ENCODE measurements at regions not wholly inside any gene's neighbourhood (a gene's known extent, or its start where the extent isn't known, plus 50 kb on each side); places are given as distances from the start of the nearest gene placed in this dataset.

DNA sequence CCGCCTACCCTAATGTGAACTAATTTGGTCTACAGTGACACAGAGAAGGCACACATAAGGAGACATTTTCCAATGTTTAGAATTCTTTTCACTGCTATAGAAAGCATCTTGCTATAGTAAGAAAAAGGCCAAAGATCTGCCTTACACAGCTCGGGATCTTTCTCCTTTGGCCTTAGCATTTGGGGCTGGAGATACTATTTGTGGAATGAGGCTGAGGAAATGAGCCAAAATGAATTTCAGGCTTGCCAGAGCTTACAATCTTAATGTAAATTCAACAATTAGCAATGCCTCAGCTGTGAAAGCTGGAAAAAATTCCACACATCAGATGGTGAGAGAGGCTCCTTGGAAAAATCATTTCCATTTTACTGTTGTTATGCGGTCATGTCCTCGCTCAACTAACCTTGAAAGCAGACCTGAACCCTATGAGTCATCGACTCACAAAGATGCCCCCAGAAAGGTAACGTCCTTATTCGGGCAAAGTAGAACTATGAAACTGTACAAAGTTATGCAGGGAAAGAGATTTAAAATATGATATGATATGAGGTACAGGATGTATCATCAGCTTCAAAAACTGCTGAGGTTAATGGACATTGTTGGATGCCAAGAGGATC is 324.5 kb upstream of the NBEA start:
- ChIA-PET POLR2A (no interaction called here), CTCF (interaction anchor here (0.9 kb wide), 1 partner anchor 11 kb away, joined by 4 read pairs; no protein-coding TSS in a partner anchor)
- TF ChIP-seq, protein P1, sequence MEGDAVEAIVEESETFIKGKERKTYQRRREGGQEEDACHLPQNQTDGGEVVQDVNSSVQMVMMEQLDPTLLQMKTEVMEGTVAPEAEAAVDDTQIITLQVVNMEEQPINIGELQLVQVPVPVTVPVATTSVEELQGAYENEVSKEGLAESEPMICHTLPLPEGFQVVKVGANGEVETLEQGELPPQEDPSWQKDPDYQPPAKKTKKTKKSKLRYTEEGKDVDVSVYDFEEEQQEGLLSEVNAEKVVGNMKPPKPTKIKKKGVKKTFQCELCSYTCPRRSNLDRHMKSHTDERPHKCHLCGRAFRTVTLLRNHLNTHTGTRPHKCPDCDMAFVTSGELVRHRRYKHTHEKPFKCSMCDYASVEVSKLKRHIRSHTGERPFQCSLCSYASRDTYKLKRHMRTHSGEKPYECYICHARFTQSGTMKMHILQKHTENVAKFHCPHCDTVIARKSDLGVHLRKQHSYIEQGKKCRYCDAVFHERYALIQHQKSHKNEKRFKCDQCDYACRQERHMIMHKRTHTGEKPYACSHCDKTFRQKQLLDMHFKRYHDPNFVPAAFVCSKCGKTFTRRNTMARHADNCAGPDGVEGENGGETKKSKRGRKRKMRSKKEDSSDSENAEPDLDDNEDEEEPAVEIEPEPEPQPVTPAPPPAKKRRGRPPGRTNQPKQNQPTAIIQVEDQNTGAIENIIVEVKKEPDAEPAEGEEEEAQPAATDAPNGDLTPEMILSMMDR (IDR thresholded peaks at IDR 0.05; ENCODE audit: control extremely low read depth, extremely low read depth, low read depth, missing control alignments) = no peak
- no peak for DNase-seq (ENCODE audit: extremely low spot score)

DNA sequence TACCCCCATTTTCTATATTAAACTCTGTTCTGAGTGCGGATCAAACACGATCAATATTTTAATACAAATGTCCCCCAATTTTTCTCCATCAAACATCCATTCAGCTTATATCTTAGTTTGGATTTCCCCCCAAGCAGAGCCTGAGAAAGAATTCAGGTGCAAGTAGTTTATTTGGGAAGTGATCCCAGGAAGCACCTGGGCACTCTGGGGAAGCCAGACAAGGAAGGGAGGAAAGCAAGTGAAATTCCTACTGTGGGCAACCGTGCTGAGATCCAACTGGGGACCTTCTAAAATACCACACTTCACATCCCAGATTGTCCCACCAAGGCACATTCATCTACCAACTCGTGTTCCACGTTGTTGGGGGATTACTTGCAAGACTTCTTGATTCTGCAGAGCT is 323.4 kb upstream of the NBEA start:
- CTCF ChIA-PET = interaction anchor here (0.9 kb wide), 1 partner anchor 10 kb away, joined by 4 read pairs; no protein-coding TSS in a partner anchor
- POLR2A ChIA-PET = no interaction called here
- TF ChIP-seq, protein P1 (IDR thresholded peaks at IDR 0.05; ENCODE audit: control extremely low read depth, extremely low read depth, low read depth, missing control alignments) = no peak
- no peak for DNase-seq (ENCODE audit: extremely low spot score)

DNA sequence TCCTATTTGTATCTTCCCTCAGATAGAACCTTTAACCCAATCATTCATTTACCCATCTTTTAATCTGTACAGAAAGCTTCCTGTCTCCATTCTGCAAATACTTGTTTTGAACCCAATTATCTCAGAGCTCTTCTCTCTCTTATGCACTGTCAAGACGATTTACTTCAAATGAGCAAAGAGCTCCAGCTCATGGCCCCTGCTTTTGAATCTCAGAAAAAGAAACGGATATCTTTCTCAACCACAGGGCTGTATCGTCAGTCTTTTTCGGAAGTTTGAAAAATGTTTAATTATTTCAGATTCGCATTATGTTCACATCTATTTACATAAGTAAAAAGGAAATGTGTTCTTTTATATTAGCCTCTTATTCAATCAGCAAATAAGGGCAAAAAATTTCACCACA is 322.7 kb upstream of the NBEA start:
- TF ChIP-seq, protein P1 (IDR thresholded peaks at IDR 0.05; ENCODE audit: control extremely low read depth, extremely low read depth, low read depth, missing control alignments) = no peak
- POLR2A ChIA-PET = no interaction called here
- DNase-seq (ENCODE audit: extremely low spot score) = no peak
- CTCF ChIA-PET = no interaction called here

DNA sequence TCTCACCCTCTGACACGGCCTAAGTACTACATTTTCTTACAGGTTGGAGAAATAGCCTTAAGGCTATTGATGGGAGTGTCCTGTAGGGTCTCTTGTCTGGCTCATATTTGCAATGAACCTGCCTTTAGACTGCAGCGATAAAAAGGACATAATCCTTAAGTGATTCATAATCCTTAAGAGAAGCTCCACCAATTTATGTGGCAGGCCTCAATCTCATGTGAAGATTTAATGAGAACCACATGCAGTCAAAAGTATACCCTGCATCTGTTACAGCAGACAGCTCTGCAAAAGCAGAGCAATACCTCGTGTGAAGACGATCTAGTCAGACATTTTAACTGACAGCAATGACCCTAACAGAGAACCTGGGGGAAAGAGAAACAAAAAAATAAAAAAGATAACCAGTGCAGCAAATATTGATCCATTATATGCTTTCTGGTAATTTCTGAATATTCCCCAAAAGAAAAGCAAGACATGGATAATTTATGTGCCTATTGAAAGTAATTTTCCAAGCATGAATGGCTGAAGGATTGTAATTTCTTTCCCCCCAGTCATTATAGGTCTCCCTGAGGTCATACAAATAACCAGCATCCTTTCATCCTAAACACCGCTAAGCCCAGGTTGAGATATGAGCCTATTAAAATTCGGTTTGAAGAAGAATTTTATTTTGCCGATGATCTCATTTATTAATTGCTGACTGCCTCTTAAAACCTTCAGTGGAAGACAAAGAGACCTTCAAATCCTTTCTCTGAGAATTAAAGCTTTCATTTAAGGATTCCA is 321.8 kb upstream of the NBEA start:
- DNase-seq (ENCODE audit: extremely low spot score) = no peak
- TF ChIP-seq, protein P1 (IDR thresholded peaks at IDR 0.05; ENCODE audit: control extremely low read depth, extremely low read depth, low read depth, missing control alignments) = no peak
- ChIA-PET POLR2A (no interaction called here), CTCF (no interaction called here)

DNA sequence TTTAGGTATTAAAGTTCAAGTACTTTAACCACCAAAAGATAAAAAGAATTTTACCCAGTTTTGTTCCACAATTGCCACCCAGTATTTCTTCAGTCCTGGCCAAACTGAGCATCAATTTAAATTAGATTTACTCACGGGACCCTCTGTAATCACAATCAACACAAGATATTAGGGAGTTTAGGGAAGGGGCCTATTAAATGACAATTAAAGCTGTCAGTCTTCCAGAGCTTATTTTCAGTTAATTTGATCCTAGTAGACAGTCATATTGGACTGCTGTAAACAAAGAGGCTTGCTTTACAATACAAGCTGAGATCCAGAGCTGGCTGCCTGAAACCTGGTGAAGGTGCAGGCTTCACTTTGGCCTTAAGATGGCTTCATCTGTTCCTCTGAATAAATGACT is 321.2 kb upstream of the NBEA start:
- CTCF ChIA-PET = no interaction called here
- POLR2A ChIA-PET = no interaction called here
- TF ChIP-seq, protein P1 (IDR thresholded peaks at IDR 0.05; ENCODE audit: control extremely low read depth, extremely low read depth, low read depth, missing control alignments) = no peak
- DNase-seq (ENCODE audit: extremely low spot score) = no peak

DNA sequence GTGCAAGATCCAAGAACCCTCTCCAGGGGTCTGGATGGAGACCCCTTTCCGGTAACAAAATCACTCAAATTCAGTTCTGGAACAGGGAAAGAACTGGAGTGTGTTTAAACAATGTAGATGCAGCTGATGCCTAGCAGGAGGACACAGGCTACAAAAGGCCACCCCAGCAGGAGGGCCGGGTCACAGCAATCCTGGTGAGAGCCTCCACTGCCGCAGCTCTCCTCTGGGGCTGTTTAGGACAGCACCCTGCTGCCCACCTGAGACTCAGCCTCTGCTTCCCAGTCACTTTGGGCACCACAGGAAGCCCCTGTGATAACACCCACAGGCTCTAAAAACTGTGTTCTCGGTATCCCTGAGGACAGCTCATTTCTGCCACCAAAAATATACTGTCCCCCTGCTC is 318.7 kb upstream of the NBEA start:
- no peak for DNase-seq (ENCODE audit: extremely low spot score)
- TF ChIP-seq, protein P1 (IDR thresholded peaks at IDR 0.05; ENCODE audit: control extremely low read depth, extremely low read depth, low read depth, missing control alignments) = no peak
- ChIA-PET POLR2A (no interaction called here), CTCF (interaction anchor here (1.3 kb wide), 1 partner anchor 19 kb away, joined by 3 read pairs; no protein-coding TSS in a partner anchor)

All from GM10248 (cell line).